ENCODE measurements at regions not wholly inside any gene's neighbourhood (a gene's known extent, or its start where the extent isn't known, plus 50 kb on each side); places are given as distances from the start of the nearest gene placed in this dataset.
A peak's percentile ranks its signal among the peaks of the same experiment; 100 is the strongest.

DNA sequence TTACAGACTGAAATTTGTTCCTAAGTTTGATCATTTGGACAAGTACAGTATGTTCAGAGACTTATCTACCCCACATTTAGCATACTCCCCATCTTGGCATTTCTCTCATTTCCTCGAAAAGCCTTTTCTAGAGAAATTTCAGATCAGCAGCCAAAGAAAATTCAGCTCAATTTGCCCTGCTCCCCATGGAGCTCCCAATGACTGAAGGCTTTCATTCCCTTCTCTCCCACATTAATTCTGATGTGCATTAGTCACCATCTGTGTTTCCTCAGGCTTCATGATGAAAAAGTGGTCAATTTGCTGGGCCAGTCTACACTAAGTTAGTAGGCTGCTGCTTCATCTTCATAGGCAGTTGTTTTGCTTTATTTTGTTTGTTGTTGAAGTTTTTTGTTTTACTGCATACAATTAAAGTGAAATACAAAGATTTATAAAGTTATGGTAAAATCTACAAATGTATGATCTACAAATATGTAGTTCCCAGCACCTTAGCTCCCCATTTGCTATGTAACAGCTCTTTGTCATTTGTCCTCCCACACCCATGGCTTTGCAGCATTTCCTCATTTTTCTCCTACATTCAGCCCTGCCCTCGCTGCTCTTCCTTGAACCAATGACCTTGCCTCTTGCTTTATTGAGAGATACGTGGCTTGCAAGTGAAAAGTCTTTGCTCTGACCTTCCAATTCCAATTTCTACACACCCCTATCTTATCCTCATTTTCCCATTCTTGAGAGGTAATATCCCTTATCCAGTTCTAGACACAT, 193.9 kb downstream of the ANAPC10 start:
- peak; percentile 5 for DNase-seq

DNA sequence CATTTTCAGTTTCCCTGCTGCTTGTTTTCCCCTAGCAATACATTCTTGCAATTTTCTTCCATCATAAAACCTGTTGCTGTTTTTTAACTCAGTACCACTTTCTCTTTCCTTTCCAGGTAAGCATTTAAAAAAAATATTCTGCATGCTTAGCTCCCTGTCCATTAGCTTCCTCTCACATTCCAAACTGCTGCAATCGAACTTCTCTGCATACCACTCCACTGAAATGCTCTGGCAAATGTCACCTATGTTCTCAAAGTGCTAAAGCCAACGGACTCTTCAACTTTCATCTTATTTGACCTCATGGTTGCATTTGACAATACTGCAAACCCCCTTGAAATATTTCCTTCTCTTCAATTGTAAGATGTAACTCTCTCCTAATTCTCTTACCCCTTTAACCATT, 192.7 kb downstream of the ANAPC10 start:
- DNase-seq, result no peak

DNA sequence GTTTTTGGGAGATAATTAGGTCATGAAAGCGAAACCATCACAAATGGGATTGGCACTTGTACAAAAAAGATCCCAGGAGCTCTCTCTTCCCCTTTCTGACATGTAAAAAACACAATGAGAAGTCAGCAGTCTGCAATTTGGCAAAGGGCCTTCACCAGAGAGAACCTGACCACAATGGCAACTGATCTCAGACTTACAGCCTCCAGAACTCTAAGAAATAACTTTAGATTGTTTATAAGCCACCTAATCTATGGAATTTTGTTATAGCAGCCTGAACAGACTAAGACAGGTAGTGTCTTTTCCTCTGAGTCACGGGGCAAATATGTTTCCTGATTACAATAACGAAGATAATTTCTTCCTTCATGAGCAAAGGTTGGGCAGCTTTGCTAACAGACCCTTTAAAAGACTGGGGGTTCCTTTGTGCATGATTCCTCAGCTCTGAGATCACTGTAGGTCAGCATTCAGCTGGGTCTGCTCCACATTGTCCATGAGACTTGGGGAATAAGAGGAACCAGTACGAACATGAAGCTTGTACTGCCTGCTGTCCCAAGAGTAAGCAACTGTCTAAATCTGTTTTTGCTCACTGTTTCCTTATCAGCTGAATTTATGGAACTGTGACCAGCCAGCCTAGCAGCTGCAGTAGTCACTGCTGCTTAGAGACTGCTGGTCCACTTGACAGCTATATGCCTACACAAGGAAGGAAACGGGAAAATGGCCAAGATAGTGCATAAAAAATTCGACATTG, 191.6 kb downstream of the ANAPC10 start:
- DNase-seq, result peak; percentile 72

DNA sequence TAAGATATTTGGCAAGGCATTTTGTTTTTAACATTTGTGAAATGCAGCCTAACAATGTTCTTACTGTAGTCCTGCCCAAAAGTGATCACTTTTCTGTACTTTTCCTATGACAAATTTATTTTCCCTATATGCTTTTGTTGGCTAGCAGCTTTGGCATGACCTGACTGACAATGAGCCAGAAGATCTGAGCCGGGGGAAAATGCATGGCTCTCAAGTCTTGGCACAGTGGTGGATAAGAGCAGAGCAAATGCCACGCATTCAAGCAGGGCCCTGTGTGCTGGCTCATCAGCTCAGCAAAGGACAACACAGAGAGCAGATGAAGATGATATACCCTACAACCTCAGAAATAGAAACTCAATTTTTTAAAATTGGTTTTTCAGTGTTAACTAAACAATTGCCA, 187.3 kb downstream of the ANAPC10 start:
- no peak for DNase-seq

Measured in dermis blood vessel endothelial cell (primary cell).